Heart left ventricle (tissue), 13 donors: ENCODE measurements at regions not wholly inside any gene's neighbourhood (a gene's known extent, or its start where the extent isn't known, plus 50 kb on each side); places are given as distances from the start of the nearest gene placed in this dataset.

Source experiments
- CTCF ChIP-seq, 12 donors: fragments of 200-600 bp; sonication (generic) in 4 of 12; IDR thresholded peaks; one replicate each; pipeline versions ENCODE4 v1.5.0 to v1.8.0; 2018 to 2022; ENCODE audit warnings: antibody characterized with exemption in 12 of 12, mild to moderate bottlenecking in 5 of 12
- POLR2A ChIP-seq, 2 donors: fragments of 450-650 bp; IDR thresholded peaks; one replicate each; pipeline ENCODE4 v1.6.1; 2017; ENCODE audit warnings: antibody characterized with exemption in 2 of 2, mild to moderate bottlenecking in 2 of 2, moderate library complexity in 2 of 2
- donor health status: ischemic (EF 13 %, LVEDD 7.1; RV severe dilation, severe dysfunction).
- donor health status: DM: no; HTN: yes; CAD: no.
- donor health status: DM: no; HTN: no; CAD: no.
- donor health status: ischemic (EF 25% LVEDD 6.9; RV normal size, moderate dysfunction).
- donor health status: ischemic (EF 25% LVEDD 5.7; RV mildly dilated, moderate dysfunction).
- donor health status: ischemic (EF 35%, LVEDD 5.7; RV mildly dilated, moderate dysfunction).
- donor health status: nonischemic (EF 11% LVEDD 7.7; RV severe dilation, severe dysfunction).
- donor health status: DM: yes; HTN: yes; CAD: no.
- donor health status: PGD.
- donor health status: ischemic (EF 29% LVEDD 5.4; RV normal size, mild dysfunction).
- donor health status: nonischemic (EF 23%, LVEDD 6.1; RV moderate dilation, normal function).

GRCh38 chr4:166198516-166199310 lies 325.7 kb downstream of the TLL1 start:
- TF ChIP-seq CTCF (IDR thresholded peaks at IDR 0.05) (no peak), POLR2A (IDR thresholded peaks at IDR 0.05) (no peak)
